ENCODE measurements at regions not wholly inside any gene's neighbourhood (a gene's known extent, or its start where the extent isn't known, plus 50 kb on each side); places are given as distances from the start of the nearest gene placed in this dataset.

DNA sequence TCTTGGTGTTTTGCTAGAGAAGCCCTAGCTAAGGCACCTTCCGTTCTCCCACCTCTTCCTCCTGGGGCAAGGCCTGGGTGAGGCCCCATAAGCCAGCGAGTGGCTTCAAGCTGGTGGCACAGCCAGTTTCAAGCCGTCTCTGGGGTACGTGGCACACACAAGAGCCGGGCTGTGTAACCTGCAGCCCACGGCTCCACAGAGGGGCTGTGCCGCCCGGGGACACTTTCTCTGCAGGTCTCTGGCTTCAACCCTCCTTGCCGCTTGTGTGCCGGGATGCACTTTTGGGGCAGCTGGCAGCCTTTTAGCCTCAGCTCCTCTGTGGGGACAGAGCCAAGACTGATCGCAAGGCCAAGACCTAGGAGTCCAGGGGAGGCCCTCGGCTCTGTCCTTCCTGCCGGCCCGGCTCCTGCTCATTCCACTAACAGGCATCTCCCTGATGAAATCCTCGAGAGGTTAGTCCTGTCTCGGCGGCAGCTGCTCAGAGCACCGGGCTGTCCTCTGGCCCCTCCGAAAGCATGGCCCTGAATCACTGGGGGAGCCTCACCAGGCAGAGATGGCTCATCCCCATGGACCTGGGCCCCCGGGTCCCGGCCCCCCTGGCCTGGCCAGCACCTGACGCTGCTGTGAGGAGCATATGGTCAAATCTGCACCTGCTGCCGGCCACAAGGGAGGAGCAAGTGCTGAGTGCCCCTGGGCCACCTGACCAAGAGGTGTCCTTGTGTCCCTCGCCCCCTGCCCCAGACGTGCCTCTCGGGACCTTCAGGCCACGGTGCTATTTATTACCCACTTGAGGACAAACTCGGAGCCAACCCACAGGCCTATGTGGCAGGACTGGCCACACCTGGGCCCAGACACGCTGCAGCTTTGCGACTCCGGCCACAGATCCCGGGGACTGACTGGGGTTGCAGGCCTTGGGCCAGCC, 98.5 kb downstream of the METRNL start:
- Mint-ChIP-seq H3K4me1 (peaks cover 0 to 8% (median 8%) of the 10 kb centered on the region in 3 donors), H3K4me3 (no peak overlapping the region), H3K27ac (no peak overlapping the region), H3K27me3 (peaks cover 0 to 9% (median 0%) of the 10 kb centered on the region in 3 donors), H3K36me3 (no peaks in the 10 kb centered on the region), H3K9me3 (no peaks in the 10 kb centered on the region)
- DNase-seq (no peak), ATAC-seq (ENCODE audit: low read depth in 2 of 2) (no peak)

DNA sequence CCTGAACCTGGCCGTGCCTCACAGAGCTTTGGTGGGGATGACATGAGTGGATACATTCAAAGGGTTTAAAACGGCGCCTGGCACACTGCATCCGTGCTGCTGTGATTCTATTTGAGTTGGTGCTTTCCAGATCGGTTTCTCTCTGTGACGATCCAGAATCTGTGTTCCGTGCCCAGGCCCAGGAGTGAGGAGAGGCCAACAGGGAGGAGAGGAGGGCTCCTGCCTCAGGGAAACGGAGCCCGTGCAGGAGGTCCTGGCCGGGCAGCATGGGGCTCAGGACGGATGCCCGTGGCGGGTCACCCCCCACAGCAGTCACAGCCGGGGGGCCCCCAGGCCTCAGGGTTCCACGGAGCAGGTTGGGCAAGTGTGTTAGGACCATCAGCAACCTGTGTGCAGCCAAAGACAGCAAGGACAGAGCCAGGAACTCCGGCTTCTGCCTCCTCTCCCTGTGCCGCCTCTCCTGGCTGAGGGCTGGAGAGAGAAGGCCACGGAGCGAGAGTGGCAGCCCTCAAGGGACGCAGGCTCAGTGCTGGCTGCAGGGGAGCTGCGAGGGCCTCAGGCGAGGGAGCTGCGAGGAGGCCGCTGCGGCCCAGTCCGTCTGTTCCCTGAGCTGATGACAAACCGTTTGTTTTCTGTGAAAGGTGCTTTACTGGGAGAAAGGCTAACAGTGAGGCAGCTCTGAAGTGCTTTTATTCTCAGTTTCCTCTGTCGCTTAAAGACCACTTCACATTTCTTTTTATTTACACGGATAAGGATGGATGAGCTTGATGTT, 99.3 kb downstream of the METRNL start:
- DNase-seq, result no peak
- no peaks in the 10 kb centered on the region for H3K36me3 Mint-ChIP-seq

DNA sequence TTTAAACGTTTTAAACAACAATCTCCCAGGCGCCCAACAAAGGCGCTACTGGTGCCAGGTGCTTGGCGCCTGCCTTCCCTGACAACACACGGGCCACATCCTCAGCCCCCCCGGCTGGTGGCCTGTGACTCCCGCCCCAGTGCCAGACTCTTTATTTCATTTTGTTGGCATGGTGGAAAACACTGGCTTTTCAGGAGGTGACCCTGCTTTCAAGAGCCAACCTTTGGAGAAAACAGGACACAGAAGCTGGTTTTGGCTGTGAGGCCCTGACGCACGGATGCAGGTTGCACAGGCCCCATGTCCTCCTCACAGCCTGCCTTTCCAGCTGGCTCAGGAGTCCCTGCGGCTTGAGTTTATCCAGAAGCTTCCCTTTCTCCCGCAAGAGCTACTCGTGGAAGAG, 100.0 kb downstream of the METRNL start:
- Mint-ChIP-seq H3K27ac (no peak overlapping the region), H3K4me3 (no peak overlapping the region), H3K36me3 (no peaks in the 10 kb centered on the region), H3K27me3 (peaks cover 0 to 14% (median 0%) of the 10 kb centered on the region in 3 donors), H3K9me3 (no peaks in the 10 kb centered on the region), H3K4me1 (peaks cover 0 to 8% (median 8%) of the 10 kb centered on the region in 3 donors)
- no peak for DNase-seq
- no peak for ATAC-seq (ENCODE audit: low read depth in 2 of 2)

More for the DNA sequence above, 99.3 kb downstream of the METRNL start:
- no peaks in the 10 kb centered on the region for H3K9me3 Mint-ChIP-seq
- ATAC-seq (ENCODE audit: low read depth in 2 of 2), result no peak
- peaks cover 0 to 13% (median 0%) of the 10 kb centered on the region in 3 donors for H3K27me3 Mint-ChIP-seq
- peaks cover 0 to 8% (median 8%) of the 10 kb centered on the region in 3 donors for H3K4me1 Mint-ChIP-seq
- no peak overlapping the region for H3K27ac Mint-ChIP-seq
- no peak overlapping the region for H3K4me3 Mint-ChIP-seq

DNA sequence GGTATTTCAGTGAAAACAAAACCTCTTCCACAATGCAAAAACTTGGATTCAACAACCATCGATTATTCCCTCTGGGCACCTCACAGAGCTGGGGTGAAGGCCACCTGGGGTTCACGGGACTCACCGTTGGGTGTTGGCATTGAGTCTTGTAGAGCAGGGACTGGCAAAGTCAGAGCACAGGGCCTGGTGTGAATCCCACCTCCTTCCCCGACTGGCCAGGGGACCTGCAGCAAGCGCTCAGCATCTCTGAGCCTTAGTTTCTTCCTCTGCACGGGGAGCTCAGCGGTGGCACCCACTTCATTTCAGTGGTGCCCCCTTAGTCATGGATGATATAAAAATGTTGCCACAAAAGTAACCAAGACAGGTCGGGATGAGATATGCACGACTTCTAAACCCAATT, 100.4 kb downstream of the METRNL start:
- no peak overlapping the region for H3K27ac Mint-ChIP-seq
- H3K4me1 Mint-ChIP-seq, result peaks cover 0 to 6% (median 6%) of the 10 kb centered on the region in 3 donors
- ATAC-seq (ENCODE audit: low read depth in 2 of 2) (no peak), DNase-seq (no peak)
- H3K36me3 Mint-ChIP-seq, result no peaks in the 10 kb centered on the region
- H3K4me3 Mint-ChIP-seq, result no peak overlapping the region
- H3K27me3 Mint-ChIP-seq, result peaks cover 0 to 14% (median 0%) of the 10 kb centered on the region in 3 donors
- H3K9me3 Mint-ChIP-seq, result no peaks in the 10 kb centered on the region

DNA sequence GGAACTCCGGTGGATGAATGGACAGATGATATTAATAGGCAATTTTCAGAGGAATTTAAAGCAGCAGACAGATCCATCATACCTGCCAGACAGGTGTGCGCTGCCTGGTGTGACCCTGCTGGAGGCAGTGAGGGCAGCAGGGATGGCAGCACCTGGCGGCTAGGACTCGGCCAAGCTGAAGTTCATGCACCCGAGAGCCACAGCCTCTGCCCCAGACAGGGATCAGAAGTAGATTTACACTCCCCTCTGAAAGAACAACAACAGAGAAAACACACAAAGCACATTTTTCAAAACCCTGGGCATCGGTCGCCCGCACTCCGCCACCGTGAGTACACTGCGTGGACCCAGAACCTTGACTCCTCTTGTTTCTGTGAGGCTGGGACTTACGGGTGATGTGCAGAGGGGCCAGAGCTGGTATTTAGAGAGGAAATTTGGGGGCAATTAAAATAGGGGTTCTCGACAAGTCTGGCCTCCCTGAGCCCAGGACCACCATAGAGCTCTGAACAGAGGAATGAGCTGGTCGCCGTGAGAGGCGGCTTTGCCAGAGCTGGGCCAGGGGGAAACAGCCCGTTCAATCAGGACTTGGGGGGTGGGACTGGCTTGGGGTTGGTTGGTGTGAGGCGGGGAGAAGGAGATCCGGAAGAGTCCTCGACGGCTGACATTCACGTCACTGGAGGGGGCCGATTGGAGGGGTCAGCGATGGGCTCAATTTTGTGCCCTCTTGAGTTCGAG, 101.0 kb downstream of the METRNL start:
- Mint-ChIP-seq H3K9me3 (no peaks in the 10 kb centered on the region), H3K4me1 (peaks cover 0 to 4% (median 0%) of the 10 kb centered on the region in 3 donors), H3K27me3 (peaks cover 0 to 14% (median 0%) of the 10 kb centered on the region in 3 donors), H3K36me3 (no peaks in the 10 kb centered on the region), H3K27ac (peak overlapping the region in 1 of 6 donors; percentile 37), H3K4me3 (no peak overlapping the region)
- ATAC-seq (ENCODE audit: low read depth in 2 of 2), result no peak
- no peak for DNase-seq

DNA sequence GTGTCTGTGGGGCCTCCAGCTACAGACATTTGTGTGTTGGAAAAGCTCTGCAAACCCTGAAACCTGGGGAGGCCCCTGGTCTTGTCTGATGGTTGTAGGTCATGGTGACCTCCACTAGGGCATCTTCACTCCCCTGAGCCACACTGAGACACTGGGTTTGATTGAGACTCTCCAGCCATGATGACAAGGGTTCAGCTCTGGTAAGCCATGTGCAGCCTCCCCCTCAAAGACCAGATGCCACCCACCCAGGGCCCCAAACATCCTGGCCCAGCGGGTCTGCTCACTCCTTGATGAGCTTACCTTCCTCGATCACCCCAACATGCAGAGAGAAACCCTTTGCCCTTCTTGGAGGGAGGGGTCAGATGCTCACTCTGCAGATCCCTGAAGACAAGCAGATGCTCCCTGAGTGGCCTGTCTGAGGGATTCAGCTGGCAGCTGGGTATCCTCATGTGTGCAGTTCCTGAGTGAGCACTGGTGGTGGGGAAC, 101.6 kb downstream of the METRNL start:
- Mint-ChIP-seq H3K27ac (no peak overlapping the region), H3K4me3 (no peak overlapping the region), H3K4me1 (peaks cover 0 to 4% (median 0%) of the 10 kb centered on the region in 3 donors), H3K9me3 (no peaks in the 10 kb centered on the region), H3K27me3 (peaks cover 0 to 15% (median 0%) of the 10 kb centered on the region in 3 donors), H3K36me3 (no peaks in the 10 kb centered on the region)
- ATAC-seq (ENCODE audit: low read depth in 2 of 2) (no peak), DNase-seq (no peak)

DNA sequence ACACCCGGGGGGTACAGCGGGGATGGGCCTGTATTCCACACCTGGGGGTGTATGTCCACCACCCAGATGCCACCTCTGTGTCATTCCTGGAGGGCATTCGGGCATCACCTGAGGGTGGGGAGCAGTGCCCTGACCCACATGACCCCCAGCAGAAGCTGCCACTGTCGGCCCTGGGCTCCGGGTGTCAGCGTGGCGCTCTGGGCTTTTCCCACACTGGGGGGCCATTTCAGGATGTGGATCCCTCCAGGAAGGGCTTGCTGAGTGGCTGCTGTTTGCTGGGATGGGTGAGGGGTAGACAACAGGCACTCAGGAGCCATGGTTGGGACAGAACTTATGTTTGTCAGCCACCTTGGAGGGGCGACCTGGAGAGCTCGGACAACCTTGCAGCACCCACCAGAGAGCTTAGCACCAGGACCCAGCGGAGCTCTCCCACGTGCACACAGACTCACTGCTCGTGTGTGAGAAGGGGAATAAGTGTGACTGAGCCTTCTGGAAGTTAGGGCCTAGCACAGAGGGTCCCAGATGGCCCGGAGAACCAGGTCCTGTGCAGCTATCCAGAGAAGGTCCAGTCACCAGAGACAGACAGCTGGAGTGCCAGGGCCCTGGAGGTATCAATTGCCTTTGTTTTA, 102.7 kb downstream of the METRNL start:
- Mint-ChIP-seq H3K36me3 (no peaks in the 10 kb centered on the region), H3K4me1 (peaks cover 0 to 4% (median 0%) of the 10 kb centered on the region in 3 donors), H3K9me3 (no peaks in the 10 kb centered on the region), H3K27me3 (peaks cover 0 to 19% (median 0%) of the 10 kb centered on the region in 3 donors), H3K4me3 (peak overlapping the region in 1 of 8 donors; percentile 29), H3K27ac (no peak overlapping the region)
- DNase-seq (no peak), ATAC-seq (ENCODE audit: low read depth in 2 of 2) (no peak)

DNA sequence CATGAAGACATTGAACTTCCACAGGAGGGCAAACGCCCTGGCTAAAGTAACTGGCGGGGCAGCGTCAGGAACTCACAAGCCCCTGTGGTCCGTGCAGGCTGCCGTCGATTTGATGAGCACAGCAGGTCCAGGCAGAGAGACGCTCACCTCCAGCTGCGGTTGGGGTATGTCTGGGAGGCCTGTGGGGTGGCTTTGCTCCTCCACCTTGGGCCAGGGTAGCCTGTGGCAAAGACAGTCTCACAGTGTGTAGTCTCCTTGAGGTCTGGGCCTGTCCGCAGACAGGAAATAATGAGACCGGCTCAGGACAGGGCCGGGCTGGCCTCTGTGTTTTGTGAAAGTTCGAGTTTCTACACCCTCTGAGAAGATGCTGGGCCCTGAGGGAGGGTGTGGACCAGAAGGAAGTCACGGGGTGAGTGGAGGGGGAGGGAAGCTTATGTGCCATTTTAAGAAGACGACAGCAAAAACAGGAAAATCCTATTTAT, 103.3 kb downstream of the METRNL start:
- H3K9me3 Mint-ChIP-seq, result peaks cover 0 to 2% (median 0%) of the 10 kb centered on the region in 7 donors
- H3K4me3 Mint-ChIP-seq, result no peak overlapping the region
- DNase-seq (no peak), ATAC-seq (ENCODE audit: low read depth in 2 of 2) (no peak)
- H3K36me3 Mint-ChIP-seq, result no peaks in the 10 kb centered on the region
- H3K27ac Mint-ChIP-seq, result no peak overlapping the region
- peaks cover 0 to 4% (median 0%) of the 10 kb centered on the region in 3 donors for H3K4me1 Mint-ChIP-seq
- H3K27me3 Mint-ChIP-seq, result peaks cover 0 to 24% (median 0%) of the 10 kb centered on the region in 3 donors

DNA sequence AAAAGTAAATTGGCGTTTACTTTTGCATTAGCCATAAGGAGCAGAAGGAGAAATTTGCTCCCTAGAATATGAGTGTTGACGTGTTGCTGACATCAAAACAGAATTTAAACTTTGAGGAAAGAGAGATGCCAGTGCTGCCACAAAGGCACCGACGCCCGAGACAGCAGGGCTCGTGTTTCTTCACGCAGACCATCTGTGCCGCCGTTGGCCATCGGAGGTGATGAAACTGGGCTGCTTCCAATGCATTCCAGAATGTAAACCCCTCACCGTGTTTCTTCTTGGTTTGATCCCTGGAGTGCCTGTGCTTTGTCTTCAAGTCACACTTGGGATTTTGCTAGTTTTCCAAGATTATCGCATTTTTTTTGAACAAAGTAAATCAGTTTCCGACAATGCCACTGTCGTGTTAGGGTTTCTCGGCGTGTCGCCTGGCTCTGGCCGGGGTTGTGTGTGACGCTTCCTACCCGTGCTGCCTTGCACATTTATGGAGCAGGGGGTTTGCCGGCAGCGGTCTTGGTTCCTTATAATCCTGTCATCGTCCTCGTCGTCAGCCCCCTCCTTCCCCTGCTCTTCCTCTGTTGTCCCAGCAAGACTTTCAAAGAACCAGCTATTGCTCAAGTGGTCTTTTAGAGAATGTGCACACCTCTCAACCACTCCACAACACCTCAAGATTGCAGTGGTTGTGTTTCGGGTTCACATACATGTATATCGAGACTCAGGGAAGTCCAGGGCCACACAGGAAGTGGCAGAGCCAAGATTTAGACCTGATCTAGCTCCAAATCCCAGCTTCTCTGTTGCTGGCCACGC, 103.9 kb downstream of the METRNL start:
- Mint-ChIP-seq H3K4me1 (peaks cover 0 to 4% (median 0%) of the 10 kb centered on the region in 3 donors), H3K27me3 (peaks cover under 1 to 24% (median 2%) of the 10 kb centered on the region in 3 donors), H3K4me3 (no peak overlapping the region), H3K36me3 (no peaks in the 10 kb centered on the region), H3K9me3 (peaks cover 0 to 8% (median 2%) of the 10 kb centered on the region in 7 donors), H3K27ac (peak overlapping the region in 3 of 6 donors; percentile 26 to 72 (median 45))
- no peak for DNase-seq
- ATAC-seq (ENCODE audit: low read depth in 2 of 2), result no peak

DNA sequence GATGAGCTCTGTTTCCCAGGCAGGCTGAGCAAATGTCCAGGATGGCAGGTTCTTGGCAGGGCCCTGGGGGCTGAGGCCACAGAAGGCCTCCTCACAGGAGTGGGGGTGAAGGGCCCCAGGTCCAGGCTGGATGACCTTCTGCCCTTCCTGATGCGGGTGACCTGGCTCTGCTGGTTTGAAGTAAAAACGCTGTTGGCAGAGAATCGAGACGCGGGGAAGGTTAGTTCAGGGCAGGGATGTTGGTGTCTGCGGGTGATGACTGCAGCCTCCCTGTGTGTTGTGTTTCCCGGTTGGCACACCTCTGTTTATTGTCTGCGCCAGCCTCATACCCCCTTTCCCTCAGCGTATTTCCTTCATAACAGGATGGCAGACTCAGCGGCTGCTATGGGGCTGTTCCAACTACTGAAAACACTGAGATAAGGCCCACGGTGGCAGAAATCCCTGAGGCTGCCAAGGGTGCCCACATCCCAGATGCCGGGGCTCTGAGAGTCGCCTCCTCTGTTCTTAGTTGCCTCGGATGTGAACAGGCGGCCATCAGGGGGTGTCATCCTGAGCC, 104.6 kb downstream of the METRNL start:
- no peak for ATAC-seq (ENCODE audit: low read depth in 2 of 2)
- no peak for DNase-seq
- no peak overlapping the region for H3K4me3 Mint-ChIP-seq

DNA sequence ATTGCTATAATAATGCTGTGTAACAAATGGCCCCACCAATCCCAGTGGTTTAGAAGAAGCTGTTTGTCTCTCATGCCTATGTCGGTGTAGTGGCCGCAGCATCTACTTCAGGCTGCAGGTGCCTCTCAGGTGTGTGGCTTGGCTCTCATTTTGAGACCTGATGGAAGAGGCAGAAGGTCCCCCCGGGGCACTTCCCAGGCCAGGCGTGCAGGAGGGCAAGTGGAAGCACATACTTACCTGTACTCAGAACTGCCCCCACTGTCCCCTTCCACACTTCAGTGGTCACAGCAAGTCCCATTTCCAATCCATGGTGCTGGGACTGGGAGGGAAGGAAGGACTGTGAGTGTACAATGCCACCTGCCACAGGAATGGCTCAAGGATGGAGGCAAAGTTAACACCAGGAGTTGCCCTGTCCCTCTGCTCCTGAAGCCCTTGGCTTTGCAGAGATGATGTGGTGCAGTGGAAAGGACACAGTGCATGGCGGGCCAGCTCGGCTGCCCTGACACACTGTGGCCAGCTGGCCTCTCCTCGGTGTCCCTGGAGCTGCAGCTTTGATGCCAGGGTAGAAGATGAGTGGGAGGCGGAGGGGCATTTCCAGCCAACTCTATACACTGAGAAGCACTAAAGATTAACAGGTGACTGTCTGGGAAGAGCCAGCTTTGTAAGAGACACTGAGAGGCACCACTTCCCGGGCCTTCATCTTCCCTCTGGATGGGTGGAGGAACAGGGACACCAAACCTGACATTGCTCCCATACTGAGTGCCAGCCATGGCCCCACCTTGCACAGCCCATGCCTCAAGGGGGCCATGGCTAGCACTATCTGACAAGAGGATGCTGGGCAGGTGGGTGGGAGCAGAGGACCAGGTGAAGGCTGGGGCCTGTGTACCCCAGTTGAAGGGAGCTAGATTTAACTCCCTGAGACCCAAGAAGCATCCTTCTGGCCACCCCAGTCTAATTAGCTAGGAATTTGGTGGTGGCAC, 105.9 kb downstream of the METRNL start:
- Mint-ChIP-seq H3K9me3 (peaks cover 0 to 9% (median 2%) of the 10 kb centered on the region in 7 donors), H3K4me3 (no peak overlapping the region), H3K36me3 (peaks cover 0 to 7% of the 10 kb centered on the region in 2 donors), H3K4me1 (peaks cover 0 to 4% (median 0%) of the 10 kb centered on the region in 3 donors), H3K27ac (no peak overlapping the region), H3K27me3 (peaks cover 5 to 26% (median 12%) of the 10 kb centered on the region in 3 donors)
- DNase-seq, result no peak
- no peak for ATAC-seq (ENCODE audit: low read depth in 2 of 2)

More for the DNA sequence above, 104.6 kb downstream of the METRNL start:
- peaks cover 5 to 24% (median 7%) of the 10 kb centered on the region in 3 donors for H3K27me3 Mint-ChIP-seq
- H3K27ac Mint-ChIP-seq, result peak overlapping the region in 1 of 6 donors; percentile 26
- H3K4me1 Mint-ChIP-seq, result peaks cover 0 to 4% (median 0%) of the 10 kb centered on the region in 3 donors
- peaks cover 0 to 5% of the 10 kb centered on the region in 2 donors for H3K36me3 Mint-ChIP-seq
- H3K9me3 Mint-ChIP-seq, result peaks cover 0 to 9% (median 2%) of the 10 kb centered on the region in 7 donors

Measured in naive B cell (primary cell).